Fibroblast of villous mesenchyme (primary cell): ENCODE measurements at regions not wholly inside any gene's neighbourhood (a gene's known extent, or its start where the extent isn't known, plus 50 kb on each side); places are given as distances from the start of the nearest gene placed in this dataset.
"Not testable (repeated sequence)": the region's sequence is repeated elsewhere in the genome, so short reads cannot be mapped to it uniquely, and the experiment has no call there.

Experiments
- DNase-seq: peaks from one replicate; pipeline ENCODE4 v3.0.0-alpha.2; 2010; ENCODE audit warnings: low read depth
- H3K4me3 ChIP-seq: 2 replicates; pipeline ENCODE4 v1.5.1; 2011; ENCODE audit warnings: low read depth, mild to moderate bottlenecking, low read length
- TF ChIP-seq, protein P1 (sequence below): IDR thresholded peaks from 2 replicates; pipeline ENCODE4 v1.5.1; 2012; ENCODE audit warnings: low read depth, mild to moderate bottlenecking, low read length; ENCODE audit not compliant: insufficient read depth

DNA sequence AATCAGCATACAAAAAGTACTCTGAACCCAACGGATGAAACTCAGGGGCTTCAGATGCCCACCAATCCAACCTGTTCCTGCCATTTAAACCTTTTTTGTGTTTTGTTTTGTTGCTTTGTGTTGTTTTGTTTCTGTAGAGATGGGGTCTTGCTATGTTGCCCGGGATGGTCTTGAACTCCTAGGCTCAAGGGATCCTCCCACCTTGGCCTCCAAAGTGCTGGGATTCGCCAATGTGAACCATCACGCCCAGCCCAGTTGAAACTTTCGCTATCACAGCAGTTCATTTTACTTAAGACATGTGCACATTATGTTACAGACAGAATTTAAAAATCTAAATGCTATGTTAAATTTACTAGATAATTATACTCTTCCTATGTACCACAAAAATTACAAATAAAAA lies 101.6 kb downstream of the SKIDA1 start:
- TF ChIP-seq, protein P1, sequence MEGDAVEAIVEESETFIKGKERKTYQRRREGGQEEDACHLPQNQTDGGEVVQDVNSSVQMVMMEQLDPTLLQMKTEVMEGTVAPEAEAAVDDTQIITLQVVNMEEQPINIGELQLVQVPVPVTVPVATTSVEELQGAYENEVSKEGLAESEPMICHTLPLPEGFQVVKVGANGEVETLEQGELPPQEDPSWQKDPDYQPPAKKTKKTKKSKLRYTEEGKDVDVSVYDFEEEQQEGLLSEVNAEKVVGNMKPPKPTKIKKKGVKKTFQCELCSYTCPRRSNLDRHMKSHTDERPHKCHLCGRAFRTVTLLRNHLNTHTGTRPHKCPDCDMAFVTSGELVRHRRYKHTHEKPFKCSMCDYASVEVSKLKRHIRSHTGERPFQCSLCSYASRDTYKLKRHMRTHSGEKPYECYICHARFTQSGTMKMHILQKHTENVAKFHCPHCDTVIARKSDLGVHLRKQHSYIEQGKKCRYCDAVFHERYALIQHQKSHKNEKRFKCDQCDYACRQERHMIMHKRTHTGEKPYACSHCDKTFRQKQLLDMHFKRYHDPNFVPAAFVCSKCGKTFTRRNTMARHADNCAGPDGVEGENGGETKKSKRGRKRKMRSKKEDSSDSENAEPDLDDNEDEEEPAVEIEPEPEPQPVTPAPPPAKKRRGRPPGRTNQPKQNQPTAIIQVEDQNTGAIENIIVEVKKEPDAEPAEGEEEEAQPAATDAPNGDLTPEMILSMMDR, result no peak

DNA sequence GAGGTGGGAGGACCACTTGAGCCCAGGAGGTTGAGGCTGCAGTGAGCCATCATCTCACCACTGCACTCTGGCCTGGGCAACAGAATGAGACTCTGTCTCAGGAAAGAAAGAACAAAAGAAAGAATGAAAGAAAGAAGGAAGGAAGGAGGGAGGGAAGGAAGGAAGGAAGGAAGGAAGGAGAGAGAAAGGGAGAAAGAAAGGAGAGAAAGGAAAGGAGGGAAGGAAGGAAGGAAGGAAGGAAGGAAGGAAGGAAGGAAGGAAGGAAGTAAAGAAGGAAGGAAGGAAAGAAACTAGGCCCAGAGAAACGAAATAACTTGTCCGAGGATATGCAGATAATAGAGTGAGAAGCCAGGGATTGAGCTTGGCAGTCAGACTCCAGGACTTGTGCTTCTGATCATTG lies 102.1 kb downstream of the SKIDA1 start:
- no peak for DNase-seq
- no peak overlapping the region for H3K4me3 ChIP-seq
- TF ChIP-seq, protein P1, result no peak

More for the DNA sequence above, 101.6 kb downstream of the SKIDA1 start:
- H3K4me3 ChIP-seq, result no peak overlapping the region
- DNase-seq, result no peak

DNA sequence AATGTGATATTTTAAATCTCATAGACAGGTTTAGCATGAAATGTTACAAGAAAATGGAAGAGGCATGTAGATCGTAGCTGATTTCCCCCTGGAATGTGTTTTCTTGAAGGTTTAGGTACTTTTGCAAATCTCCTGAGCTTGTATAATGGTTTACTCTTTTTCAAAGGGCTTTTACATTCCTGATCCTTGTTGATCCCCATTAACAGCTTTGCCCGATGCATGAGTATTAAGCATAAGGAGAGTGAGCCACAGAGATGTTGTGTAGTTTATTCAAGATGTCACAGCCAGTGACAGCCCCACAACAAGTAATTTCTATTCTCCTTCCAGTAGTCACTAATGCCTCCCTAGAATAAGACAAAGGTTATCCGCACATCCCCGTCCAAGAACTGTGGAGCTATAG lies 103.7 kb downstream of the SKIDA1 start:
- TF ChIP-seq, protein P1, result no peak
- H3K4me3 ChIP-seq, result no peak overlapping the region
- DNase-seq, result no peak

DNA sequence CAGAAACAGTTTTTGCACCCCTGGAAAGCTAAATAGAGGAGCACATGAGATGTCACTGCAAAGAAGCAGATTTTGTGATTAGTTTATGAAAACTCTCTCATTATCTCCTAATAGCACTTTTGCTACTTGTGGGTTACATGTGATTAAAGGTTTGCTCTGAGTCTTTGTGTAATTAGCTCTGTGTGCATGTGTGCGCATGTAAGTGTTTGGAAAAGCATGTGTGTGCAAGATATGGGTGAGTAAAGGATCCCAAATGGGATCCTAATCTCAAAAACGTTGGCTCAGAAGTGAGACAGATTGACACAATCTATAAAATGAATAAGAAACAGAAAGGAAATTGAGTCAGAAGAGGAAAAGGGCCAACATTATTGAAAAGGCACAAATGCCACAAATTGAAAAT lies 104.5 kb downstream of the SKIDA1 start:
- DNase-seq, result no peak
- H3K4me3 ChIP-seq, result no peak overlapping the region
- TF ChIP-seq, protein P1, result no peak

DNA sequence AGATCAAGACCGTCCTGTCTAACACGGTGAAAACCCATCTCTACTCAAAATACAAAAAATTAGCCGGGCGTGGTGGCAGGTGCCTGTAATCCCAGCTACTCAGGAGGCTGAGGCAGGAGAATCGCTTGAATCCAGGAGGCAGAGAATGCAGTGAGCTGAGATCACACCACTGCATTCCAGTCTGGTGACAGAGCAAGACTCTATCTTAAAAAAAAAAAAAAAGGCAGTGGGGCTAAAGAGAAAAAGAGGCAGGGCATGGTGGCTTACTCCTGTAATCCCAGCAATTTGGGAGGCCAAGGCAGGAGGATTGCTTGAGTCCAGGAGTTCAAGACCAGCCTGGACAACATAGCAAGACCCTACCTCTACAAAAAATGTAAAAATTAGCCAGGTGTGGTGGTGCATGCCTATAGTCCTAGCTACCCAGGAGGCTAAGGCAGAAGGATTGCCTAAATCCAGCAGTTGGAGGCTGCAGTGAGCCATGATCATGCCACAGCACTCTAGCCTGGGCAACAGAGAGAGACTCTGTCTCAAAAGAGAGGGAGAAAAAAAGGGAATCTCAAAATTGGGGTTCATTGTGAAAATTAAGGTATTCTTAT lies 106.4 kb downstream of the SKIDA1 start:
- not testable (repeated sequence) for H3K4me3 ChIP-seq
- peak; percentile 18 for DNase-seq

DNA sequence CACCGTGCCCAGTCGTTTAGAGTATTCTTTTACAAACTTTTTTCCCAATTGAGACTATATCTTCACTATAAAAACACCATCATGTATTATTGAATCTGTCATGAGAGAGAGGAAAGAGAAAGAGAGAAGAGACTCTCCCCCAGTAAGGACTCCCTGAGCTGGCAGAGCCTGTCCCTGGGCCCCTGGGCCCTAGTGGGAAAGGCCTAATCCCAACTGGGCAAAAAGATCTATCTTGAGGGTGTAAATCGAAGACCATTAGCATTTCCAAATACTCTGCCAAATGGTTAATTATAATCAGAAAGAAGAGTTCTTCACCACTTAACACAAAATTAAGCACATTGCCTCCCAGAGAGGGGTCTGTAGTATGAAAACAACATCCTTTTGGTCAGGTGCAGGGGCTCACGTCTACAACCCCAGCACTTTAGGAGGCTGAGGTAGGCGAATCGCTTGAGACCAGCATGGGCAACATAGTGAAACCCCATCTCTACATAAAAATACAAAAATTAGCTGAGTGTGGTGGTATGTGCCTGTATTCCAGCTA lies 108.2 kb downstream of the SKIDA1 start:
- no peak for DNase-seq
- no peak overlapping the region for H3K4me3 ChIP-seq
- TF ChIP-seq, protein P1, result no peak

DNA sequence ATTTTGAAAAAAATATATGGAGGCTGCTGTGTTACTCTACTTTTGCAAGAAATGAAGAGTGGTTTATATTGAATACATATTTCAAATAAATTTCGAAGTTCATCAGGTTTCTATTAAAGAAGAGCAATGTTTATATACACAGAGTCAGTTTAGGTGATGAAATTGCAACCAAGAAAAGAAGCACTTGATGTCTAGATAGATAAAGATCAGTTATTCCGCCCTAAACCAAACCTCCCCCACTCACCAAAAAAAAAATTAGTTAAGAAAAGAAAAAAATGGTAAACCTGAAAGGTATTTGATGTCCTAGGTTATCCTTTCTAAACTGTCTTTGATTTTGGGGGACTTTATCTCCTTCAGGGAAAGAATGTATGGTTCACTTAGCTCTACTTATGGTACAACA lies 111.8 kb downstream of the SKIDA1 start:
- H3K4me3 ChIP-seq, result no peak overlapping the region
- no peak for DNase-seq
- TF ChIP-seq, protein P1, result no peak
